ENCODE measurements at regions not wholly inside any gene's neighbourhood (a gene's known extent, or its start where the extent isn't known, plus 50 kb on each side); places are given as distances from the start of the nearest gene placed in this dataset.

DNA sequence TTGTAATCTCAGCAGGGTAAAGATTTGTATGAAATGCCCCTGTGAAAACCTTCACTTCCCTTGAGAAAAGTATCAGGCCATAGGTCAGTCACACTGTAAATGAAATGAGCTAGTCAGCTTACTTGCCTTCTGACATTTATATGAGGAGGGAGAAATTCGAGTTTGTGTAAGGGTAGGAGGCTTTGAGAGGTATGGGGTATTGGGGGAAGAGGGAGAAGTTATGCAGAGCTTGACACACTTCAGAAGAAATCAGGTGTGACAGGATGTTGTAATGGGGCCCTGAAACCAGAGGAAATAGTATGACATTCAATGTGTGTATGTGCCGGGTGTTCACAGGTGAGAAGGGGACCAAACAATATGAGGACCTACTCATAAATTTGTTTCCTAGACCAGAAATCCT, 64.2 kb upstream of the CCN6 start:
- H3K4me3 Mint-ChIP-seq (ENCODE audit: unreplicated experiment): no peak overlapping the region
- no peak for DNase-seq (ENCODE audit: extremely low spot score, unreplicated experiment)
- TF ChIP-seq, protein P1, sequence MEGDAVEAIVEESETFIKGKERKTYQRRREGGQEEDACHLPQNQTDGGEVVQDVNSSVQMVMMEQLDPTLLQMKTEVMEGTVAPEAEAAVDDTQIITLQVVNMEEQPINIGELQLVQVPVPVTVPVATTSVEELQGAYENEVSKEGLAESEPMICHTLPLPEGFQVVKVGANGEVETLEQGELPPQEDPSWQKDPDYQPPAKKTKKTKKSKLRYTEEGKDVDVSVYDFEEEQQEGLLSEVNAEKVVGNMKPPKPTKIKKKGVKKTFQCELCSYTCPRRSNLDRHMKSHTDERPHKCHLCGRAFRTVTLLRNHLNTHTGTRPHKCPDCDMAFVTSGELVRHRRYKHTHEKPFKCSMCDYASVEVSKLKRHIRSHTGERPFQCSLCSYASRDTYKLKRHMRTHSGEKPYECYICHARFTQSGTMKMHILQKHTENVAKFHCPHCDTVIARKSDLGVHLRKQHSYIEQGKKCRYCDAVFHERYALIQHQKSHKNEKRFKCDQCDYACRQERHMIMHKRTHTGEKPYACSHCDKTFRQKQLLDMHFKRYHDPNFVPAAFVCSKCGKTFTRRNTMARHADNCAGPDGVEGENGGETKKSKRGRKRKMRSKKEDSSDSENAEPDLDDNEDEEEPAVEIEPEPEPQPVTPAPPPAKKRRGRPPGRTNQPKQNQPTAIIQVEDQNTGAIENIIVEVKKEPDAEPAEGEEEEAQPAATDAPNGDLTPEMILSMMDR (IDR thresholded peaks at IDR 0.05): no peak
- no peaks in the 10 kb centered on the region for H3K27me3 Mint-ChIP-seq (ENCODE audit: unreplicated experiment)
- no peaks in the 10 kb centered on the region for H3K9me3 Mint-ChIP-seq (ENCODE audit: unreplicated experiment)
- no peaks in the 10 kb centered on the region for H3K36me3 Mint-ChIP-seq (ENCODE audit: unreplicated experiment)
- H3K27ac Mint-ChIP-seq (ENCODE audit: unreplicated experiment): no peak overlapping the region
- peaks cover 12% of the 10 kb centered on the region for H3K4me1 Mint-ChIP-seq (ENCODE audit: unreplicated experiment)

DNA sequence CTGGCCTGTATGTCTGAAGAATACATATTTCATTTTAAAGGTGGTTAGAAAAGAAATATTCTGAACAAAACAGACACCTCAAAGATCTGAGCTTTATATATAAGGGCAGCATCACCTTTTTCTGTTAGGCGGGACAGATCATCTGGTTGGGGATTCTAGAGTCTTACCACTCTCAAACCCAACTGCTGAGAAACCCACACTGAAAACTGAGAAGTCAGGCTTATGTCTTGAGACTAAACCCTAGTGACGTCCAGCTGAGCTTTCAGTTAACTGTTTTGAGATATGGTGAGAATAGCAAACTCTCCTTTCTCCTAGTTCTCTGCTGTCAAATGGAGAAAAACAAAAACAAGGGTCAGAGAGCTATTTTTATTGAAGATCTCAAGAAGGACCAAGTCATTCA, 63.7 kb upstream of the CCN6 start:
- no peak for DNase-seq (ENCODE audit: extremely low spot score, unreplicated experiment)
- Mint-ChIP-seq H3K4me1 (ENCODE audit: unreplicated experiment) (peaks cover 8% of the 10 kb centered on the region), H3K36me3 (ENCODE audit: unreplicated experiment) (no peaks in the 10 kb centered on the region), H3K27ac (ENCODE audit: unreplicated experiment) (no peak overlapping the region), H3K27me3 (ENCODE audit: unreplicated experiment) (no peaks in the 10 kb centered on the region), H3K9me3 (ENCODE audit: unreplicated experiment) (no peaks in the 10 kb centered on the region), H3K4me3 (ENCODE audit: unreplicated experiment) (no peak overlapping the region)
- TF ChIP-seq, protein P1 (IDR thresholded peaks at IDR 0.05): no peak

DNA sequence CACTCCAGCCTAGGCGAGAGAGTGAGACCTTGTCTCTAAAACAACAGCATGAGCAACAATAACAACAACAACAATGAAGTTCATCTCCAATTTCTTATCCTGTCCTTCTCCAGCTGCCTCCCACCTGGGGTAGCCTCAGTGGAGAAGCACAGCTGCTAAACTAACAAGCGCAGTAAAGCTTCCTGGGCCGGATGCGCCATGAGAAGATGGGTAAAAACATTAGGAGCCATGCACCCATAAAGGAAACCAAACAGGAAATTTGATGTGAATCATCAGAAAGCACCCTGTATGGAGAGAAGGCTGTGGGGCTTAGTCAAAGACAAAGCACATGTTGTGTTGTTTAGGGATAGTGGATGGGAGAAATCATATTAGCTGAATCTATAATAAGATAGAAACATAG, 61.1 kb upstream of the CCN6 start:
- H3K4me3 Mint-ChIP-seq (ENCODE audit: unreplicated experiment): no peak overlapping the region
- TF ChIP-seq, protein P1 (IDR thresholded peaks at IDR 0.05): no peak
- H3K4me1 Mint-ChIP-seq (ENCODE audit: unreplicated experiment): peaks cover 7% of the 10 kb centered on the region
- no peaks in the 10 kb centered on the region for H3K27me3 Mint-ChIP-seq (ENCODE audit: unreplicated experiment)
- H3K36me3 Mint-ChIP-seq (ENCODE audit: unreplicated experiment): no peaks in the 10 kb centered on the region
- no peaks in the 10 kb centered on the region for H3K9me3 Mint-ChIP-seq (ENCODE audit: unreplicated experiment)
- H3K27ac Mint-ChIP-seq (ENCODE audit: unreplicated experiment): no peak overlapping the region
- no peak for DNase-seq (ENCODE audit: extremely low spot score, unreplicated experiment)

DNA sequence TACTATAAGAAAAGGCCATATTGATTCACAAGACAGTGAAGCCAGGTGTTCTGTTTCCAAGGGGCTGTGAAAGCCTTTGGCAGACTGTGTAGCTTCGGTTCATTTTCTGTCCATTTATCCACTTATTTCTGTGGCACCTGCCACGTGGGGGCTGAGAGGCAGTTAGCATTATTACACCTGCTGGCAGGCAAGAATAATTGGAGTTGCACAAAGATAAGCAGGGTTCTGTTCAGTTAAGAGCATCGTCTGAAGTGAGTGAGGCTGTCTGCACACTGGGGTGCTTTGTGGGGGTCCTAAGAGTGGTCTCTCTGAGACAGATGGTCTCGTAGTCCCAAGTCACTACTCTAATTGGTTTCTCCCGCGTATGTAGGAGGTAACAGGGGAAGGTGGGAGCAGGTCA, 60.6 kb upstream of the CCN6 start:
- TF ChIP-seq, protein P1 (IDR thresholded peaks at IDR 0.05): no peak
- Mint-ChIP-seq H3K27ac (ENCODE audit: unreplicated experiment) (no peak overlapping the region), H3K4me1 (ENCODE audit: unreplicated experiment) (peaks cover 7% of the 10 kb centered on the region), H3K9me3 (ENCODE audit: unreplicated experiment) (no peaks in the 10 kb centered on the region), H3K4me3 (ENCODE audit: unreplicated experiment) (no peak overlapping the region), H3K27me3 (ENCODE audit: unreplicated experiment) (no peaks in the 10 kb centered on the region), H3K36me3 (ENCODE audit: unreplicated experiment) (no peaks in the 10 kb centered on the region)
- no peak for DNase-seq (ENCODE audit: extremely low spot score, unreplicated experiment)

GRCh38 chr6:111994791-111995190, 59.1 kb upstream of the CCN6 start:
- TF ChIP-seq, protein P1 (IDR thresholded peaks at IDR 0.05): no peak
- no peak overlapping the region for H3K27ac Mint-ChIP-seq (ENCODE audit: unreplicated experiment)
- no peaks in the 10 kb centered on the region for H3K27me3 Mint-ChIP-seq (ENCODE audit: unreplicated experiment)
- peaks cover 7% of the 10 kb centered on the region for H3K4me1 Mint-ChIP-seq (ENCODE audit: unreplicated experiment)
- no peak overlapping the region for H3K4me3 Mint-ChIP-seq (ENCODE audit: unreplicated experiment)
- no peak for DNase-seq (ENCODE audit: extremely low spot score, unreplicated experiment)
- H3K36me3 Mint-ChIP-seq (ENCODE audit: unreplicated experiment): no peaks in the 10 kb centered on the region
- no peaks in the 10 kb centered on the region for H3K9me3 Mint-ChIP-seq (ENCODE audit: unreplicated experiment)
